ENCODE measurements at regions not wholly inside any gene's neighbourhood (a gene's known extent, or its start where the extent isn't known, plus 50 kb on each side); places are given as distances from the start of the nearest gene placed in this dataset.

- TF ChIP-seq, protein P1, sequence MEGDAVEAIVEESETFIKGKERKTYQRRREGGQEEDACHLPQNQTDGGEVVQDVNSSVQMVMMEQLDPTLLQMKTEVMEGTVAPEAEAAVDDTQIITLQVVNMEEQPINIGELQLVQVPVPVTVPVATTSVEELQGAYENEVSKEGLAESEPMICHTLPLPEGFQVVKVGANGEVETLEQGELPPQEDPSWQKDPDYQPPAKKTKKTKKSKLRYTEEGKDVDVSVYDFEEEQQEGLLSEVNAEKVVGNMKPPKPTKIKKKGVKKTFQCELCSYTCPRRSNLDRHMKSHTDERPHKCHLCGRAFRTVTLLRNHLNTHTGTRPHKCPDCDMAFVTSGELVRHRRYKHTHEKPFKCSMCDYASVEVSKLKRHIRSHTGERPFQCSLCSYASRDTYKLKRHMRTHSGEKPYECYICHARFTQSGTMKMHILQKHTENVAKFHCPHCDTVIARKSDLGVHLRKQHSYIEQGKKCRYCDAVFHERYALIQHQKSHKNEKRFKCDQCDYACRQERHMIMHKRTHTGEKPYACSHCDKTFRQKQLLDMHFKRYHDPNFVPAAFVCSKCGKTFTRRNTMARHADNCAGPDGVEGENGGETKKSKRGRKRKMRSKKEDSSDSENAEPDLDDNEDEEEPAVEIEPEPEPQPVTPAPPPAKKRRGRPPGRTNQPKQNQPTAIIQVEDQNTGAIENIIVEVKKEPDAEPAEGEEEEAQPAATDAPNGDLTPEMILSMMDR (IDR thresholded peaks at IDR 0.05): no peak
- TF ChIP-seq POLR2A (IDR thresholded peaks at IDR 0.05): no peak
These were observed 612.8 kb upstream of the PSMD7 start for GRCh38 chr16:73683804-73684203.
